Gastroesophageal sphincter (tissue), 4 donors: ENCODE measurements at regions not wholly inside any gene's neighbourhood (a gene's known extent, or its start where the extent isn't known, plus 50 kb on each side); places are given as distances from the start of the nearest gene placed in this dataset.

ENCODE experiments used
- ATAC-seq: fragments of 150-250 bp; one replicate; pipeline ENCODE4 v1.9.1; 2016; ENCODE audit warnings: mild to moderate bottlenecking, moderate library complexity
- H3K27ac ChIP-seq, 4 donors: fragments of 200-600 bp; sonication (generic) in 3 of 4; 1 replicate in 3 of 4; 2 replicates in 1 of 4; pipeline ENCODE4 v1.5.1; 2016 to 2019
- H3K27me3 ChIP-seq: fragments of 200-600 bp; sonication (generic); one replicate; pipeline ENCODE4 v1.5.1; 2019
- H3K36me3 ChIP-seq, 2 donors: fragments of 200-600 bp; sonication (generic); one replicate each; pipeline ENCODE4 v1.5.1; 2019; ENCODE audit warnings: control low read depth in 1 of 2
- H3K4me1 ChIP-seq, 3 donors: fragments of 200-600 bp; sonication (generic); 1 replicate in 2 of 3; 2 replicates in 1 of 3; pipeline ENCODE4 v1.5.1; 2016 to 2019; ENCODE audit warnings: control low read depth in 2 of 3
- H3K4me3 ChIP-seq, 2 donors: fragments of 200-600 bp; sonication (generic); one replicate each; pipeline ENCODE4 v1.5.1; 2019; ENCODE audit warnings: mild to moderate bottlenecking in 1 of 2, moderate library complexity in 1 of 2
- H3K9me3 ChIP-seq, 3 donors: fragments of 200-600 bp; sonication (generic); one replicate each; pipeline ENCODE4 v1.5.1; 2017 to 2019; ENCODE audit warnings: control low read depth in 2 of 3
- CTCF ChIP-seq, 4 experiments: fragments of 200-600 bp in 2 of 4; fragments of 450-650 bp in 2 of 4; sonication (generic) in 1 of 4; IDR thresholded peaks; one replicate each; pipeline ENCODE4 v1.5.1; 2017 to 2019; ENCODE audit warnings: antibody characterized with exemption in 4 of 4, mild to moderate bottlenecking in 2 of 4, moderate library complexity in 2 of 4
- EP300 ChIP-seq: sonication (generic); formaldehyde crosslinking; IDR thresholded peaks from one replicate; pipeline ENCODE4 v1.6.1; 2017; ENCODE audit warnings: antibody characterized with exemption, mild to moderate bottlenecking
- POLR2A ChIP-seq, 2 donors: fragments of 450-650 bp; IDR thresholded peaks; one replicate each; pipeline ENCODE4 v1.6.1; 2017; ENCODE audit warnings: antibody characterized with exemption in 2 of 2, mild to moderate bottlenecking in 2 of 2, moderate library complexity in 1 of 2
- POLR2AphosphoS5 ChIP-seq: sonication (generic); formaldehyde crosslinking; IDR thresholded peaks from one replicate; pipeline ENCODE4 v1.6.1; 2017; ENCODE audit warnings: antibody characterized with exemption
- WGBS, 2 donors: methylation state at CpG; one replicate each; pipeline ENCODE4 v1.1.5; 2018; ENCODE audit warnings: low coverage in 1 of 2; 5-methylcytosine and 5-hydroxymethylcytosine counted together

DNA sequence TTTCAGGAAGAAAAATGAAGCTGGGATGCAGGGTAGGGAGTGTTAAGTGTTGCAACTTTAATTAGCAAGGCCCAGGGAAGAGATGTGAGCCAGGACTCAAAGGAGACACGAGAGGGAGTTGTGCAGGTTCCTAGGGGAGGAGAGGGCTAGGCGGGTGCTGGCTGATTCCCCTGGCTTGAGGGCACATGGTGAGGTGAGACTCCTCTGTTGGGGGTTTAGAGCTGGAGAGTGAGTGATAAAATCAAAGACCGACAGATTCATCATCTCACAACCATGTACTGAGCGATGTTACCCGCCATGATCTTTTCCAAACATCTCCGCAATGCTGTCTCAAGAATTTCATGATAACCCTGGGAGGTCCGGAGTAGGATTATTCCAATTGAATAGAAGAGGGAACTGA lies 161.8 kb upstream of the CSF3R start:
- no peak for ATAC-seq
- Histone ChIP-seq H3K4me3 (no peak overlapping the region), H3K27ac (no peak overlapping the region), H3K27me3 (peaks cover 58% of the 10 kb centered on the region), H3K36me3 (no peaks in the 10 kb centered on the region), H3K9me3 (no peaks in the 10 kb centered on the region), H3K4me1 (no peaks in the 10 kb centered on the region)
- 76 to 86% methylated on average over 2 to 7 of the region's 7 CpGs for WGBS, 2 donors
- TF ChIP-seq CTCF (IDR thresholded peaks at IDR 0.05): no peak
- no peak for TF ChIP-seq EP300
- TF ChIP-seq POLR2A (IDR thresholded peaks at IDR 0.05): no peak
- TF ChIP-seq POLR2AphosphoS5: no peak

DNA sequence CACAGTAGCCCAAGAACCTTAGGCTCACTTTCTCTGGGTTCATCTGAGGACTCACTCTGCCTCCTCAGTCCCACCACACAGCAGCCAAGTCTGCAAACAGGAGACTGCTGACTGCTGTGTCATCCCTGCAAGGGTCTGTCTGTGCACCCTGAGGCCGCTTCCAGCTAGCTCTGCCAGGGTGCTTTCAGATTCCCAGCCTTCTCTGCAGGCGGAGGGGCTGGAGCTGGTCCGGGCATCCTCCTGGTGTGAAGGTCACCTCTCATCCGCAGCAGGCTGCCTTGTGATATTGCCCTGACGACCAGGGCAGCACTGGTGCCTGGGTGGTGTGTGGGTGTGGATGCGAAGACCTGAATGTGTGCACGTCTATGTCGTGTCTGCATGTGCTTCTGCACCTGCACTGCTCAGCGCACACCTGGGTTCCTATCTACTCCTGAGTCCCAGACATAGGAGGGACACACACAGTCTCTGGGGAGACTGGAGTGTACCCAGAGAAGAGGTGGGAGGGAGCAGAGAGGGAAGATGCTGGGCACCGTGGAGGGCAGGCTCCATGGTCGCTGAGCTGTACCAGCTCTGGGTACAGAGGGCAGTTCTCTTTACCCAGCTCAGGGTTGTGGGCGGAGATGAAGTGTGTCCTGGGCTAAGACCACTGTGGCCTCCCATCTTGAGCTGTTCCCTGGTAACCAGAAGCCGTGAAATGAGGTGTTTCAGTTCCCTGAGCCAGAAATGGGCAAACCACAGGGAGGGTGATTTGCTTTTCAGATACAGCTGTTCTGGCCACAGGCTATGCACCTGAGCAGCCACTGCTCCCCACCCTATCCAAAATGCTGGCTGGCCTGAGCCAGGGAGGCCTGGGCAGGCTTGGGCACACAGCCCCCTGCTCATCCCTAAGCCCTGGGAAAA lies 160.9 kb upstream of the CSF3R start:
- 52 to 71% methylated on average over 3 to 4 of the region's 13 CpGs for WGBS, 2 donors
- H3K9me3 ChIP-seq: no peaks in the 10 kb centered on the region
- H3K4me3 ChIP-seq: no peak overlapping the region
- no peaks in the 10 kb centered on the region for H3K4me1 ChIP-seq
- no peak for ATAC-seq
- no peak for TF ChIP-seq CTCF (IDR thresholded peaks at IDR 0.05)
- H3K27me3 ChIP-seq: peaks cover 48% of the 10 kb centered on the region
- H3K27ac ChIP-seq: no peak overlapping the region
- no peaks in the 10 kb centered on the region for H3K36me3 ChIP-seq

DNA sequence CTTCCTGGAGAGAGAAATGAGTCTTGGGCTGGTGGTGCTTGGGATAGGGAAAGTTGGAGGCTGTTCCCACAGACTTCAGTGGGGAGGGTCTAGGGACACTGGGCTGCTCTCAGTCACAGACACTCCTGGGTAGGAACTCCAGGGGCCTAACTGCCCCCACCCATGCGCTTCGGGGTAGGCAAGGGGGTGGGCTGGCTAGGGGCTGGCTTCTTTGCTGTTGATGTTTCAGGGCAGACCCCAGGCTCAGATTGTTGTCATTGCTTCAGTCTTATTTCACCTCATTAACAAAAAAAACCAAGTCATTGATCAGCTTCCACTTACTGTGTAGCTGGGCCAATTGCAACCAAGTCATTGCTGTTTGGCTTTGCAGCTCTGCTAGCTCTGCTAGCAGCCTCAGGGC lies 160.1 kb upstream of the CSF3R start:
- no peak for TF ChIP-seq CTCF (IDR thresholded peaks at IDR 0.05)
- H3K4me1 ChIP-seq: no peaks in the 10 kb centered on the region
- no peaks in the 10 kb centered on the region for H3K36me3 ChIP-seq
- ATAC-seq: no peak
- no CpG with 5 or more reads among the region's 2 CpGs for WGBS, 2 donors
- H3K4me3 ChIP-seq: no peak overlapping the region
- H3K9me3 ChIP-seq: no peaks in the 10 kb centered on the region
- H3K27me3 ChIP-seq: peaks cover 42% of the 10 kb centered on the region
- no peak overlapping the region for H3K27ac ChIP-seq

DNA sequence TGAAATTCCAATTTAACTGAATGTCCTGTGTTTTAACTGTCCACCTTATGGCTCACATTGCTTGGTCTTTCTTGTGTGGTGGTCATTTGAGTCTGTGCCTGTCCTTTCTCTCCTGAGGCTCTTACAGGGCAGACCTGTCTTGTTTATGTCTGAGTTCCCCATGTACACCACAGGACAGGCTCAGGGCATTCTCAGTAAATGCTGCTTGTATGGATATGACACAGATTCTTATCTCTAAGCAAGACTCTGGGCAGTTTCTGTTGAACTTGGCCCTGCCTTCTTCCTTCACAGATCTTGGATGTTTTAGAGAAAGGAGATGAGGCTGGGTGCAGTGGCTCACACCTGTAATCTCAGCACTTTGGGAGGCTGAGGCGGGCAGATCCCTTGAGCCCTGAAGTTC lies 159.1 kb upstream of the CSF3R start:
- WGBS, 2 donors: 67 to 100% methylated on average over 1 of the region's 1 CpG
- Histone ChIP-seq H3K27ac (no peak overlapping the region), H3K4me1 (no peaks in the 10 kb centered on the region), H3K27me3 (peaks cover 42% of the 10 kb centered on the region), H3K36me3 (no peaks in the 10 kb centered on the region), H3K4me3 (no peak overlapping the region), H3K9me3 (no peaks in the 10 kb centered on the region)
- no peak for ATAC-seq
- TF ChIP-seq POLR2AphosphoS5: no peak
- TF ChIP-seq CTCF (IDR thresholded peaks at IDR 0.05): no peak
- no peak for TF ChIP-seq POLR2A (IDR thresholded peaks at IDR 0.05)
- no peak for TF ChIP-seq EP300

DNA sequence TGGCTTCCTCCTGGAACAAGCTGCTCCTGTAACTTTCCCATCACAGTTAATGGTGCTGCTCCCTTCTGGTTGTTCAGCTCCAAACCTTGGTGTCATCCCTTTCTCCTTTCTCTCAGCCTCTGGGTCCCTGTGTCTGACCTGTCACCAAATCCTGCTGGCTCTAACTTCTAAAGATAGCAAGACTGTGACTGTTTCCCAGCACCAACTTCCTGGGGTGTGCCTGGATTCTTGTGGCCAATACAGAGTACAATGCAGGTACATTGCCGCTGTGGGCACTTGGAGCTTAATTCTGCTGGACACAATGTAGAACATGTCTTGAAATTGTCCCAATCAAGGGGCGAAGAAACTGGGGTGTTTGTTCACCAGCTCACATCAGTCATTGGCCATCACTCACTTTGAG lies 156.7 kb upstream of the CSF3R start:
- ATAC-seq: no peak
- WGBS, 2 donors: no CpG with 5 or more reads among the region's 2 CpGs

More for the DNA sequence above, 156.7 kb upstream of the CSF3R start:
- H3K4me1 ChIP-seq: no peaks in the 10 kb centered on the region
- H3K27ac ChIP-seq: no peak overlapping the region
- H3K36me3 ChIP-seq: no peaks in the 10 kb centered on the region
- TF ChIP-seq POLR2AphosphoS5 (no peak), EP300 (no peak), POLR2A (IDR thresholded peaks at IDR 0.05) (no peak), CTCF (IDR thresholded peaks at IDR 0.05) (no peak)
- peaks cover 36% of the 10 kb centered on the region for H3K27me3 ChIP-seq
- H3K4me3 ChIP-seq: no peak overlapping the region
- H3K9me3 ChIP-seq: no peaks in the 10 kb centered on the region
